HG02763 (cell line): ENCODE measurements at regions not wholly inside any gene's neighbourhood (a gene's known extent, or its start where the extent isn't known, plus 50 kb on each side); places are given as distances from the start of the nearest gene placed in this dataset.
"Not testable (repeated sequence)": the region's sequence is repeated elsewhere in the genome, so short reads cannot be mapped to it uniquely, and the experiment has no call there.

ENCODE experiments used
- ATAC-seq: cut with Tn5 transposase; IDR thresholded peaks from one replicate; pipeline ENCODE4 v1.9.1; 2021; ENCODE audit warnings: mild to moderate bottlenecking, moderate library complexity; ENCODE audit not compliant: unreplicated experiment

- ATAC-seq: no peak
These were observed 283.8 kb upstream of the FRG2C start for GRCh38 chr3:75380276-75380771.

- ATAC-seq: not testable (repeated sequence)
These were observed 280.1 kb upstream of the FRG2C start for GRCh38 chr3:75384016-75384415.

GRCh38 chr3:75388486-75389124, 275.5 kb upstream of the FRG2C start:
- ATAC-seq: not testable (repeated sequence)

DNA sequence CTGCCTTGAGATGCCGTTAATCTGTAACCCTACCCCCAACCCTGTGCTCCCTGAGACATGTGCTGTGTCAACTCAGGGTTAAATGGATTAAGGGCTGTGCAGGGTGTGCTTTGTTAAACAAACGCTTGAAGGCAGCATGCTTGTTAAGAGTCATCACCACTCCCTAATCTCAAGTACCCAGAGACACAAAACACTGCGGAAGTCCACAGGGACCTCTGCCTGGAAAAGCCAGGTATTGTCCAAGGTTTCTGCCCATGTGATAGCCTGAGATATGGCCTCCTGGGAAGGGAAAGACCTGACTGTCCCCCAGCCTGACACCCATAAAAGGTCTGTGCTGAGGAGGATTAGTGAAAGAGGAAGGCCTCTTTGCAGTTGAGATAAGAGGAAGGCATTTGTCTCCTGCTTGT, 270.8 kb upstream of the FRG2C start:
- ATAC-seq: not testable (repeated sequence)

DNA sequence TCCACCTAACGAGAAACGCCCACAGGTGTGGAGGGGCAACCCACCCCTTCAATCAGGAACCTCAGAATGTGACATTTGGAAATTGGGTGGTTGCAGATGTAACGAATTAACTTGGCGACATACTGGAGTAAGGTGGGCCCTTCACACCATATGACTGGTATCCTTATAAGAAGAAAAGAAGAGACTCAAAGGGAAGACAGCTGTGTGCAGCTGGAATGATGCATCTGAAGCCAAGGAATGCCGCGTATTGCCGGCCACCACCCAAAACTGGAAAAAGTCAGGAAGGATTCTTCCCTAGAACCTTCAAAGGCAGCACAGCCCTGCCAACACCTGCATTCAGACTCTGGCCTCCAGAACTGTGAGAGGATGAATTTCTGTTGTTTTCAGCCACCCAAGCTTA, 270.0 kb upstream of the FRG2C start:
- not testable (repeated sequence) for ATAC-seq

- not testable (repeated sequence) for ATAC-seq
These were observed 269.4 kb upstream of the FRG2C start for GRCh38 chr3:75394562-75395360.

DNA sequence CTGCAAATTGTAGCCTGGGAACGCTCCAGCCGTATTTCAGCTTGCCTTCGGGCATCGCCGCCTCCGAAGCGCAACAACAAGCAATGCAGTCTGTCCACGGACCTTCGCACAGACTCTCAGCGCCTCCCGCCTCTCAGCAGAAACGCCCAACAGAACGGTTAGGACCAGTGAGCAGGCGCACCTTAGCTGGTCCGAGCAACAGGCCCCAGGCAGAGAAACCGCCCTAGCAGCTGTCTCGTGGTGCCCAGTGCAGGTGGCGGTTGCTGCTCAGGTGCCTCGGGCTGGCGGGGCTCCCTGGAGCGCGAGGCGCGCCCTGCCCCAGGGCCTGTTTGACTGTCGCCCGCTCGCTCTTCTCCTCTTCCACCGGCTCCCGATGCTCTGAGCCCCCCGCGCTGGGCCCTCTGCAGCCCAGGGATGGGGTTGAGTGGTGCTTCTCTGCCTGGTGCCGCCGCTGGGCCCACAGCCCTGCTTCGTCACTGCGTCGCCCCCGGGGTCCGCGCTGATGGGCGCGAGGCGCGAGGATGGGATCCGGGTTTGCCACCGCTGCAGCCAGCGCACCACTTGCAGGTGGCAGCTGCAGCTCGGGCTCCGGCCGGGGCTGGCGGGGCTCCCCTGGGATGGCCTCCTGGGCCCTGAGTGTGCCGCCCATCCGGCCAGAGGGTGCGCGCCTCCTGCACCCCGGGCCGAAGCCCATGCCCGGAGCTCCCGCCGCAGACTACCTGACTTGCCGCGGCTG, 268.4 kb upstream of the FRG2C start:
- no peak for ATAC-seq

DNA sequence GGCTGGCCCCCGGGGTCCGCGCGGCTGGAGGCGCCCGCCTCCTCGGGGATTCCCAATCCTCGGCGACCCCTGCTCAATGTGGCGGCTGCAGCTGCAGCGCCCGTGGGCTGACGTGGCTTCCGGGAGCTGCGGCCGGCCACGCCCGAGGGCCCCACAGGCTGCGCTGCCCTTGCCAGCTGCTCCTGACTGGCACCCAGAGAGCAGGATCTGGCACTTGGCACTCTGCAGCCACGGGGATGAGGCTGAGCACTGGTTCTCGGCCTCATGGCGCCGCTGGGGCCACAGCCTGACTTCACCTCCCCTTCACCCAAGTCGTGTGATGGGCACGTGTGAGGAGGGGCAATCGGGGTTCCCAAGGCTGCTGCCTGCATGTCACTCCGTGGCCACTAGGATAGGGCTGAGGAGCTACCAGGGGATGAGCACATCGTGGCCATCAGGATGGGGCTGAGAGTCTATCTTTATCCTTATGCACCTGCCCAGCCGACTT, 267.8 kb upstream of the FRG2C start:
- ATAC-seq: no peak

- not testable (repeated sequence) for ATAC-seq
These were observed 266.6 kb upstream of the FRG2C start for GRCh38 chr3:75397486-75397885.

GRCh38 chr3:75422101-75422945, 241.8 kb upstream of the FRG2C start:
- not testable (repeated sequence) for ATAC-seq

GRCh38 chr3:75425379-75425778, 238.7 kb upstream of the FRG2C start:
- ATAC-seq: not testable (repeated sequence)

DNA sequence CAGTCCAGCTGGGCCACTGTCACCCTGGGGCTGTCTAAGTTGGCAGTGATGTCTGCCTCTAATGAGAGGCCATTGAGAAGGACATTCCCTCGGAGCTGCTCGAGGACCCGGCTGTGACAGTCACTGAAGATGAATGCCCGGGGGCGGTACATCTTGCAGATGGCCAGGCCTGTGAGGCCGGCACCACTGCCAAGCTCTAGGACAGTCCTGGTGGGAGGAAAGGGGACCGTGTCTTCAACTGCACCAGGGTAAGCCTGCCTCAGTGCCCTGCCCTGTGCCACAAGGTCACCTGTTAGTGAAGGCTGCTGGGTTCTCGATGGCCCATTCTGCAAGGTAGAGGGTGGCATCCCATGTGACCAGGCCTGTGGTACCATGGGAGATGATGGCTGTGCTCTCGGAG, 236.6 kb upstream of the FRG2C start:
- not testable (repeated sequence) for ATAC-seq

DNA sequence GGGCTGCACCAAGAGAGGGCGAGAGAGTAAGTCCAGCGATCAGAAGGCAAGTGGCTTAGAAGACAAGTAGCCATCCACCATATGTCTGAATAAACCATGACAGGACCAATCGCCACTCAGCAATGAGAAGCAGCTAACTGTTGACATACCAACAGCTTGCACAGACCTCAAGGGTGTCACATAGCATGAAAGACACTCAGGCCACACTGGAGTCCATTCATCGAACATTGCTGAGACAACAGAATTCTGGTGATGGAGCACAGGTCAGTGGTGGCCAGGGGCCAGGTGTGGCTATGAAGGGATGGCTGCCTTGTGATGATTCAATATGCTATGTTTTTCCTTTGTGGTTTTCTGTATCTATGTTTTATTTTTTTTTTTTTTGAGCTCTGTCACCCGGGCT, 236.2 kb upstream of the FRG2C start:
- not testable (repeated sequence) for ATAC-seq

DNA sequence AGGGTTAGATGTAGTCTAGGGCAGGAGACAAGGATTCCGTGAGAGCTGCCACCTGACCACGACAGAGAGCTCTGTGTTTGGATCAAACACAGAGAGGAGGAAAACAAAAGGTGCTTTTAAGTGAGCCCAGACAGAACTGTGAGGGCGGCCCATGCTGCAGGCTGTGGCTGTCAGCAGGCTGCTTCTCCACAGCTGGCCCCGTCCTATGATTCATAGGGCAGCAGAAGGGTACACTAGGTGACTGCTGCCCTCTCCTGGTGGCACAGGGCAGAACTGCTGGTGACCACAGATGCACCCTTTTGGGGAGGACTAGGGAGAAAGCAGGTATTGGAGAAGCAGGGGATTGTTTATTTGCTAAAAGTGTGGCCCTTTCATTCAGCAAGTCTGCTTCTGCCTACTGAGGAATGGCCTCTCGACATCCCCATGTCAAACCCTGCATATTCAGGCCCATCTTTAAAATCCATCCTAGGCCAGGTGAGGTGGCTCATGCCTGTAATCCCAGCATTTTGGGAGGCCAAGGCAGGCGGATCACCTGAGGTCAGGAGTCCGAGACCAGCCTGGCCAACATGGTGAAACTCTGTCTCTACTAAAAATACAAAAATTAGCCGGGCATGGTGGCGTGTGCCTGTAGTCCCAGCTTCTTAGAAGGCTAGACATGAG, 234.4 kb upstream of the FRG2C start:
- not testable (repeated sequence) for ATAC-seq

DNA sequence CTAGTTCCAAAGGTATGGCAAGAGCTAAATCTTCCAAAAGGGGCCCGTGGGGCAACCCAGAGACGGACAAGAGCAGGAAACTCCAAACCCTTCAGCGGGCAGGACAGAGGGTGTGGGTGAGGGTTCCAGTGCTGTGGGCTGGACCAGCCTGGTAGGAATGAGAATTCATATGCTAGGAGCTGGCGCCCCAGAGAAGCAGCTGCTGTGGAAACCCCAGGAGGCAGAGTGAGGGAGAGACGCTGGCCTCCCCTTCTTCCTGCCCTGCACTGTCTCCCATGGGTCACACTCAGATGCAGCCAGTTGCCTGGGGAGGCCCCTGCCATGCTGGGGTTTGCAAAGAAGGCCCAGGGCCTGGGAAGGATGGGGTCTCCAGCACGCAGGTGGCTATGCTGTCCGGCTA, 233.7 kb upstream of the FRG2C start:
- ATAC-seq: not testable (repeated sequence)

DNA sequence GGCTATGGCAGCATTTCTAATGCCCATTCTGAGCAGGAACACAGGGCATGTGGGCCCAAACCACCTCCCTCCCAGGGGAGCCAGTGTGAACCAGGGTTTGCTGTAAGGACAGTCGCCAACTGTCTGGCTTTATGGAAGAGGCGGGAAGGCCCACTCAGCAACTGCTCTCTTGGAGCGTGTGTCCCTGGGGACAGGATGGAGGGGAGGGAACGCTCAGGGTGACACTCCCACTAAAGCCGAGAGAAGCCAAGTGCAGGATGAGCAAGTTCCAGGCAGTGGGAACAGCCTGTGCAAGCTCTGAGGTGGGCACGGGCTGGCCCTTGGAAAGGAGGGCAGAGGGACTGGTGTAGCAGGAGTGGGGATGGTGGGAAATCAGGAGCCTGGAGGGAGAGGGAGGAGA, 233.0 kb upstream of the FRG2C start:
- ATAC-seq: not testable (repeated sequence)

DNA sequence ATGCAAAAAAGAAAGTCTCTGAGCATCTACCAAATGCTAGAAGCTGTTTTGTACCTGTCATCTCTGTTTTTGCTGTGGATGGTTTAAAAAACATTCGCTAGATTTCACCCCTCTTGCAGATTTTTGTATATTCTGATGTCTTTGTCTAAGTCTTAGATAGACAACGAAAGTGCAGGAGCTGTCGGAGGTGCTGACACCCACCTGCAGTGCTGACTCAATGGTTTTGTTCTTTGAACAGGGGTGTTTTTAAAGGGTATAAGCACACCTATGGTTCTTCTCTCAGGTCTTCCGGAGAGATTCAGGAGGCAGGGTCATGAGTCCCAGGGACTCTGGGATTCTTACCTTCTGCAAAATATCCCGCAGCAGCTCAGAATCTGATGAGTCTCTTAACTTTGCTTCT, 231.7 kb upstream of the FRG2C start:
- not testable (repeated sequence) for ATAC-seq

DNA sequence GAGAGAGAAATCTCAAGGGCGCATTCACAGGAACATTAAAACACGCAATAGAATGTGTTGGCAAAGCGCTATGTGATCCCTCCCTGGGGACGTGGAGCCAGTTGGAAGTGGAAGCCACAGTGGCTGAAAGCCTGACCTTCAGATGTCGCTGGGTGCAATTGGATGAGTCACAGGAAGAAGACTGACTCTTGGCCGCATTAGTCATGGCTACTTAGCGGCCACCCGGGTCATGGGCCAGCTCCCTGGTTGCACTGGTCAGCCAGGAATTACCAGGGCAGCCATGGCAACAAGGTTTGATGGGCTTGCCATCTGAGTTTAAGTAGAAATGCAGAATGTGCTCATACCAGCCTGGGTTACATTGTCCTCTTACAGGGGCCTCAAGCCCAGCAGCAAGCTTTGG, 231.2 kb upstream of the FRG2C start:
- ATAC-seq: not testable (repeated sequence)

- ATAC-seq: not testable (repeated sequence)
These were observed 230.8 kb upstream of the FRG2C start for GRCh38 chr3:75433295-75433694.
